GDM1 (cell line): ENCODE measurements at regions not wholly inside any gene's neighbourhood (a gene's known extent, or its start where the extent isn't known, plus 50 kb on each side); places are given as distances from the start of the nearest gene placed in this dataset.

Source experiments
- DNase-seq: peaks from one replicate; lab custom pipeline; 2025; lab: John Stamatoyannopoulos, UW

- DNase-seq = no peak
Observed at GRCh38 chr7:117929237-117929636, 56.0 kb upstream of the CTTNBP2 start.

GRCh38 chr7:117931314-117931713 is 58.1 kb upstream of the CTTNBP2 start:
- no peak for DNase-seq

DNA sequence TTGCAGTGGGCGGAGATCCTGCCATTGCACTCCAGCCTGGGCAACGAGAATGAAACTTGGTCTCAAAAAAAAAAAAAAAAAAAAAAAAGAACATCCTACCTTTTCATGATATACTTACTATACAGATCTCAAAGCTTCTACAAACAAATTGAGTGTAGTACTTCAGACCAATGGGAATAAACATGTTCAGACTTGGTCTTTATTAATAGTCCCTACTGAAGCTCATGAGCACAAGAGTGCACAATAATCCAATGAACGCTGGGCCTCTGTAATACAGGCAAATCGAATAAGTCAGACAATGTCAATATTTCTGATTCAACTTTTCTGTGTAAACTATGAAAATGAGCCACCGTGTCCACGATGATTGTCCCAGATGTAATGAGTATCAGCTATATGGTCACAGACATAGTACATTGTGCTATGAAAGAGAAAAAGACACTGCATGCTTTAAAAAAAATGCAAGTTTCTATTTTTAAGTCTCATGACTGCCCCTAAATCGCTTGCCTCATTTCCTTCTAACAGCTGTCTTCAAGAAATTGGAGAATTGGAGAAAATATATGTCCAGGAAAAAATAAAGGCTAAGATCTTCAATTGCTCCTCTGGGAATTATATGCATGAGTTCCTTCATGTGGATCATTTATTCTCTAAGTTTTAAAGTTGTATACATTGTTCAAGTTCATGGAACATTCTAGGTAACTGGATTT is 64.0 kb upstream of the CTTNBP2 start:
- no peak for DNase-seq

DNA sequence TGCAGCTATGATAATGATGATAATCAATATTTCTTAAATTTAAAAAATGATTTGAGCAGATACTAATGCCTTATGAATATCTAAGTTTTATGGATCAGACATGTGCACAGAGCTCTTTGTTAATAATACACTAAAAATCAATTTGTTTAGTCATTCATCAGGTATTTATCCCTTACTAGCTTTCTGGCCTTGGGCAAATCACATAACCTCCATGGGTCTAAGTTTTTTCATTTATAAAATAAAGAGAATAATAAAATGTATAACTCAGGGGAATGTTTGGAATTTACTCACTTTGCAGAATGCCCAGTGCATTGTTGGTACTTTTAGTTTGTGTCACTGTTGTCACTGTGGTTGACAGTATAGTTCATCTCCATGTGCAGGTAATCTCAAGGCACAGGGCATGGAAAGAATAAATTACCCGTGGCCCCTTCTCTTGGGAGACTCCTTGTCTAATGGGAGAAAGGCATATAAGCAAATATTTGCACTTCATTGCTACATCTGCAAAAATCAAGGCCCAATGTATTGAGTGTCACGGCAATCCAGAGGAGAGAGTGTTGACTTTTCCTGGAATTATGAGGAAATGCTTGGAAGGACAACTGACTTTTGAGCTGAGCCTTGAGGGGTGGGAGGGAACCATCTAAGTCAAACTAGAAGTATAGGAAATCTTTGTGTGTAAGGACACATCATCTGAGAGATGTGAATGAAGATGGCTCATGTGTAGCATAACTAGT is 64.7 kb upstream of the CTTNBP2 start:
- no peak for DNase-seq

DNA sequence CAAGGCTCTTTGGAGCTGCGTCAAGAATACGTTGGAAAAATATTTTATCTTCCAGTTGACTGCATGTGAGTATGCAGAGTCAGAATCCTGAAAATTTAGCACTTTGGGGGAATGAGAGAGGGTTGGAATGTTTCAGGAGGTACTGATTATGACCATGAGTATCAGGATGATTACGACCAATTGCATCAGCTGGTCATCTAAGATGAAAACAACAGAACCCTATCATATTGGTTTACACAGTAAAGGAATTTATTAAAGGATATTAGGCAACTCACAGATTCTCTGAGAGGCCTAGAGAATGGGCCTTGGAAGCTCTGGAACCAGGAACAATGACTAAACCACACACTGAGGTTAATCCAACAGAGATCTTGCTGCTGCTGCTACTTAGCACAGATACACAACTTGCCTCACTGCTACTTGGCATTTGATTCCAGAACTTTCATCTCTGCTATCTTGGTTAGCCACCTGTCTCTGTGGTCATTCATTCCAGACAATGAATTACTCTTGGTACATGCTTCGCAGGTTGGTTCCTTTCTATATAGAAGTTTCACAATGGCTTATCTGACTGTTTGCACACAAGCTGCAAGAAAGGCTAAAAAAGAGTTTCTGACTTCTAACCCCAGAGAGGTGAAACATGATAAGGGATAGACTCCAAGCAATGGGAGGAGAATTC is 68.0 kb upstream of the CTTNBP2 start:
- no peak for DNase-seq

DNA sequence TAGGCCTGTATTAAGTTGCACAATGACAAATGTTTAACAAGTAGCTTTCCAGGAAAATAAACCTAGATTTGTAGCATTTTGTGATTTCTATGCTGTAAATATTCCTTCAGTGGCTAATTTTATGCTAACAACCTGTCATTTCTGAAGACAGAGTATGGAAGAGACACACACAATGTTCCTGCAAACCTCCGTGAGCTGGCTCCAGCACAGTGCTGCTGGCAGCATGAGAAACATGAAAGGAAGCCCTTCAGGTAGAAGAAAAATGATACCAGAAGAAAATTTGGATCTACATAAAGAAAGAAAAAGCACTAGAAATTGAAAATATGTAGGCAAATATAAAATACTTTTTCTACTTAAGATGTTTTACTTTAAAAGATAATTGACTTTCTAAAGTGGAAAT is 69.5 kb upstream of the CTTNBP2 start:
- no peak for DNase-seq

- no peak for DNase-seq
Observed at GRCh38 chr7:117944886-117945285, 71.6 kb upstream of the CTTNBP2 start.

- DNase-seq = no peak
Observed at GRCh38 chr7:117946151-117946633, 73.0 kb upstream of the CTTNBP2 start.

DNA sequence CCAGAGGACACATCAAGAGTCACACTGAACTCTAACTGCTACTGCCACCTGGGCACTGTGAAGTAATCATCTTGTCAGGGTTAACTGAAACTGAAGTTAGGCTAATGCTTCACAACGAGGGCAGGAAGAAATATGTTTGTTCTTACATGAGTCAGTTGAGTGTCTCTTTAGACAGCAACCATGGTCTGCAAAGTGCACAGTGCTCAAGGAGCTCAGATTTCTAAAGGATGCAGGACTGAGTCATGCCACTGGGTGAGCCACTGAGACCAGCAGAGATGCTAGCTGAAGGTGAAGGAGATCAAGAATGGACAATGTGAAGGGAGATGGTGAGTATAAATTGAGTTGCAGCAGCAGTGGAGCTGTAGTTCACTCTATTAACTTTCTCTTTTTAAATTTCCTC is 76.0 kb upstream of the CTTNBP2 start:
- DNase-seq = no peak

DNA sequence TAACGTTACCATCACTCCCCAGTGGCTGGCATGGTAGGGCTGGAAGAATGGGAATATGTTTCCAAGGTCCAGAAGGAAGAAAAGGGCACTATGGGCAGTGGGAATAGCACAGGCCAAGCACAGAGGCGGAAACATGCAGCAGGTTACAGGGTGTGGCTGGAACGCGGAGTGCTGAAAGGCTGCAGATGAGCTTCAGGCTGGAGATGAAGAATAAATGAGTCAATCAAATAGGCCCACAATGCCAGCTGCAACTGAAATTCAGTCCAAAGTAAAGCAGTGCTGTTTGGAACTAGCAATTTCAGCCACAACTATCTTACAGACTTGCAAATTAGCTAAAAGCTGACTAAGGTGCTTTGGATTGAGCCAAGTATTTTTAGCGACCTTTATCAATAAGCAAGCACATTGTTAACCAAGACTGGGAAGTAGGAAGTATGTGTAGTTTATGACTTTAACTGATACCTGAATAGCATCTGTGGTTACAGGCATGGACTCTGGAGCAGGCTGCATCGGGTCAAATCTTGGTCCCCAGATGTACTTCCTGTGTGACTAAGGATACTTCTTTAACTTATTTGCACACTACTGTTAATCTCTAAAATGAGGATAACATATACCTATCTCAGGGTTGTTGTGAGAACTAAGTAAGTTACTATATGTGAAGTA is 77.5 kb upstream of the CTTNBP2 start:
- DNase-seq = peak; percentile 35

- no peak for DNase-seq
Observed at GRCh38 chr7:117951285-117951684, 78.0 kb upstream of the CTTNBP2 start.

DNA sequence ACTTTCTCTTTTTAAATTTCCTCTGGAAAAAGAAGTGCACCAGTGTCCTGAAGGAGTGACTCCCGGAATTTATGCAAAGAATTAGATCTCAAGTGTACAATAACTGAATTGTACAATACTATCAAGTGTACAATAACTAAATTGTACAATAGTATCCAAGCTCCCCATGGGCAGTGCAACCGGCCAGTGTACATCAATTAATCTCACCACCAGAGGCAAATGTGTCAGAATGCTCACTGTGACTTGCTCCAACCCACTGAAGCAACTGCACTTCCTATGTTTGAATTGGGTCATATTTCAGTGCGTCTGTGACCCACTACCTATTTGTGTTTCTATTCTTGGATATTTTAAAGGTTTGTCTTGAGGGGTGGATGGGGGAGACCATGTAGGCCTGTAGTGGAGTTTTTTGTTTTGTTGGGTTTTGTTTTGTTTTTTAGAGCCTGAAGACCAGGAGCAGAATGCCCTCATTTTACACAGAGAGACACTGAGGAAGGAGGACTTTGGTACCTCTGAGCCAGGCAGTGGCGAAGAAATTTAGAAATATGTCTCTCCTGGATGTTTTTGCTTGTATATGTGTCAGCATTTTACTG is 78.5 kb upstream of the CTTNBP2 start:
- DNase-seq = no peak

DNA sequence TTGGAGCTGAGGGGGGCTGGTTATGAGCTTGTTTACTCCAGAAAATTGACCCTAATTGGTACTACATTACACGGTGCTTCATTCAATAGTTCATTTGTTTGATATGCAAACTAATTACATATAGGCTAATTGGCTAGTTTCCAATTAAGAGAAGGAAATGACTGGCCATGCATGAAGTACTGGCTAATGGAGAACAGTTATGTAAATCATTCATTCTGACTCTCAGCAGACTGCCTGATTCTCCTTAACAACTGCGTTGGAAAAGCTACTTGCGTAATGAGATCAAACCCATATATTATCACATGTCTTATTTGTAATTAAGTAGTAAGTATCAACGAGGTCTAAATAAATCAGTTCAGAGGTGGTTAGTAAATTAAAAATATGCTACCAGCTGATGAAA is 81.8 kb upstream of the CTTNBP2 start:
- DNase-seq = no peak

DNA sequence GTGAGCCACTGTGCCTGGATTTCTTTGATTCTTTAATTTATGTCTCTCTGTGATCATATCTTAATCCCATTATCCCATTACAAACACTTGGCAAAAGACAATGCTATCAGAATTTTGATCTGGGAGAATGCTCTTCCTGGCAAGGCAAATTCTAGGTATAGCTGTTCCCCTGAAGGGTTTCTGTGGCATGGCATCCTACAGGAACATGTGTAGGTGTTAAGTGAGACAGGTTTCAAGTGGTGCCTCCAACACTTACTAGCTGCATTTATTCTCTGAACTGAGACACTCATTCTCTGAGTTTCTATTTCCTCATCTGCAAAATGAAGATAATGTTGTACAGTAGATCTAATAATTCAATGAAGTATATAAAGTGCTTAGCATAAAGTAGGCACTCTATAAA is 87.1 kb upstream of the CTTNBP2 start:
- no peak for DNase-seq

DNA sequence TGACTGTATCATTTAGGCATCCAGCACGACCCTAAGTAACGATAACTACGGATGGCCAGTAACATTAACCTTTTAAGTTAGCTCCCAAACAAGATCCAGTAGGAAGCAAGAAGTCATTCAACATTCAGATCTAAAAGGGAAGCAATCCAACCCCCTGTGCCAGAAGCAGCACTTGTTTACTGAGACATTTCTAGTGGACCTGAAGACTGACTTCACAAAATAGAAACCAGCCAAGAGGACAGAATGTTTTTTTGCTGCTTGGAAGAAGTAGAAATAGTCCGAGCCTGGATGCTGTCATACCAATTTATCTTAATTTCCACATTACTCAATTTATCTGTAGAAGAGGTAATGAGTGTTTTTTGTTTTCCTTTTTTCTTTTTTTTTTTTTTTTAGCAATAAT is 88.0 kb upstream of the CTTNBP2 start:
- DNase-seq = no peak

- DNase-seq = no peak
Observed at GRCh38 chr7:117962366-117962994, 89.2 kb upstream of the CTTNBP2 start.

- no peak for DNase-seq
Observed at GRCh38 chr7:117963264-117964197, 90.3 kb upstream of the CTTNBP2 start.

DNA sequence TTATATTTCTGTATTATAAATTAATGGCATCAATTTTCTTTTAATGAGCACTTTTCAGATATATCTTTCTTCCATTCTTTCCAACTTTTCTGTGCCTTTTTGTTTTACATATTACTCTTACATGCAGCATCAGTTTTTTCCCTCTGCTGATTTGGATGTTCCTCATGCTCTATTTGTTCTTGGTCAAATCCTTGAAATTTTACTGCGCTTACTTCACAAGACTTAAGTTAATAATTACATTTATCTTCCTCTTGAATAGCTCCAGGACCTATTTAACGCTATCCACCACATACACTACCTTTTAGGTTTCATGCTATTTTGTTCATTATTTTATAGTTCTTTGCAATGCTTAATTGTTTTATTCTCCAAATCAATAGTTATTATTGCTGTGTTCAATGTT is 97.6 kb upstream of the CTTNBP2 start:
- DNase-seq = no peak

- no peak for DNase-seq
Observed at GRCh38 chr7:117971556-117972244, 98.5 kb upstream of the CTTNBP2 start.

GRCh38 chr7:117972606-117973005 is 99.4 kb upstream of the CTTNBP2 start:
- no peak for DNase-seq
